ENCODE measurements at regions not wholly inside any gene's neighbourhood (a gene's known extent, or its start where the extent isn't known, plus 50 kb on each side); places are given as distances from the start of the nearest gene placed in this dataset.

DNA sequence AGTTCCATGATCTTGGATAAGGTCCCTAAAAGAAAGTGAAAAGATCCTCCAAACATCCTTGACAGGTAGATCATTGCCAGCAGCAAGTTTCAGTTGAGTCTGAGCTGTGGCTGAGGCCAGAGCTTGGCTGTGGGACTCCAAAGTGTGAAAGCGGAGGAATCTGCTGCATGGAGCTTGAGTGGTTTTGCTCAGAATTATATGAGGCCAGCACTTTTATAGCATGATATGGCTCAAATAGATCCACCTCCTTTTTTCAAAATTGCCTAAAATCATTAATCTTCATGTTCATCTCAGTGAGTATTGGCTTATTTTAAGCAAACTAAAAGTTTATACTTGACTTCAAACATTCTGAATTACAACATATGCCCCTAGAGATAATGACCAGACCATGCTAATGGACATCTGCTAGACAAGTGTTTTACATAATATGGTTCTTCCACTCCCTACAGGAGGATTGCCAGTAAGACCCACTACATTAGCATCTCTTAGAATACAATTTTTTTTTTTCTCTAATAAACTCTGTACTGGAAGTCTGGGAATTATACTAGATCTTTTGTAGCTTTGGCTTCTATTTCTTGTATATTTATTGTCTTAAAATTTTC, 368.1 kb downstream of the ZPLD1 start:
- TF ChIP-seq, protein P1, sequence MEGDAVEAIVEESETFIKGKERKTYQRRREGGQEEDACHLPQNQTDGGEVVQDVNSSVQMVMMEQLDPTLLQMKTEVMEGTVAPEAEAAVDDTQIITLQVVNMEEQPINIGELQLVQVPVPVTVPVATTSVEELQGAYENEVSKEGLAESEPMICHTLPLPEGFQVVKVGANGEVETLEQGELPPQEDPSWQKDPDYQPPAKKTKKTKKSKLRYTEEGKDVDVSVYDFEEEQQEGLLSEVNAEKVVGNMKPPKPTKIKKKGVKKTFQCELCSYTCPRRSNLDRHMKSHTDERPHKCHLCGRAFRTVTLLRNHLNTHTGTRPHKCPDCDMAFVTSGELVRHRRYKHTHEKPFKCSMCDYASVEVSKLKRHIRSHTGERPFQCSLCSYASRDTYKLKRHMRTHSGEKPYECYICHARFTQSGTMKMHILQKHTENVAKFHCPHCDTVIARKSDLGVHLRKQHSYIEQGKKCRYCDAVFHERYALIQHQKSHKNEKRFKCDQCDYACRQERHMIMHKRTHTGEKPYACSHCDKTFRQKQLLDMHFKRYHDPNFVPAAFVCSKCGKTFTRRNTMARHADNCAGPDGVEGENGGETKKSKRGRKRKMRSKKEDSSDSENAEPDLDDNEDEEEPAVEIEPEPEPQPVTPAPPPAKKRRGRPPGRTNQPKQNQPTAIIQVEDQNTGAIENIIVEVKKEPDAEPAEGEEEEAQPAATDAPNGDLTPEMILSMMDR (IDR thresholded peaks at IDR 0.05): no peak
- TF ChIP-seq CHD2 (IDR thresholded peaks at IDR 0.05; ENCODE audit: low read length, partially characterized antibody) (no peak), PHF8 (IDR thresholded peaks at IDR 0.05; ENCODE audit: borderline replicate concordance, low read depth) (no peak)

All from A549 (cell line).